Neural cell (in vitro differentiated cells): ENCODE measurements at regions not wholly inside any gene's neighbourhood (a gene's known extent, or its start where the extent isn't known, plus 50 kb on each side); places are given as distances from the start of the nearest gene placed in this dataset.

Experiments
- H2AFZ ChIP-seq: fragments of 200-600, 300-800 bp; sonication (generic), shearing (Covaris generic); 2 replicates; pipeline ENCODE4 v1.6.0; 2014; ENCODE audit warnings: low read depth, mild to moderate bottlenecking, antibody characterized with exemption, low read length, moderate library complexity
- H3F3A ChIP-seq: fragments of 200-600 bp; shearing (Covaris generic); 2 replicates; pipeline ENCODE4 v1.6.1; 2016; ENCODE audit warnings: mild to moderate bottlenecking, moderate library complexity, mixed read lengths, antibody characterized with exemption, low read length; ENCODE audit not compliant: insufficient read depth, poor library complexity, severe bottlenecking
- H3K27ac ChIP-seq: fragments of 200-600, 300-800 bp; sonication (generic), shearing (Covaris generic); 2 replicates; pipeline ENCODE4 v1.5.1; 2014; ENCODE audit warnings: mild to moderate bottlenecking, low read length, moderate library complexity
- H3K27me3 ChIP-seq: fragments of 300-800, 200-600 bp; sonication (generic), shearing (Covaris generic); 2 replicates; pipeline ENCODE4 v1.6.0; 2014; ENCODE audit warnings: mild to moderate bottlenecking, low read depth, low read length, moderate library complexity; ENCODE audit not compliant: insufficient read depth
- H3K36me3 ChIP-seq: fragments of 300-800, 200-600 bp; sonication (generic), shearing (Covaris generic); 2 replicates; pipeline ENCODE4 v1.5.1; 2014; ENCODE audit warnings: mild to moderate bottlenecking, antibody characterized with exemption, low read length, moderate library complexity; ENCODE audit not compliant: insufficient read depth
- H3K4me2 ChIP-seq: fragments of 300-800, 200-600 bp; sonication (generic), shearing (Covaris generic); 2 replicates; pipeline ENCODE4 v1.6.0; 2014; ENCODE audit warnings: mild to moderate bottlenecking, low read length
- H3K4me3 ChIP-seq: fragments of 300-800, 200-600 bp; sonication (generic), shearing (Covaris generic); 2 replicates; pipeline ENCODE4 v1.5.1; 2014; ENCODE audit warnings: mild to moderate bottlenecking, low read length, moderate library complexity
- H3K79me2 ChIP-seq: fragments of 200-600 bp; shearing (Covaris generic); replicated peaks from 2 replicates; pipeline ENCODE4 v1.6.0; 2014; ENCODE audit warnings: mild to moderate bottlenecking, low read length, moderate library complexity; ENCODE audit not compliant: insufficient read depth
- H3K9ac ChIP-seq: fragments of 300-800, 200-600 bp; sonication (generic), shearing (Covaris generic); 2 replicates; pipeline ENCODE4 v1.6.1; 2016; ENCODE audit warnings: mild to moderate bottlenecking, low read length, mixed read lengths
- H3K9me2 ChIP-seq: fragments of 200-600 bp; shearing (Covaris generic); 2 replicates; pipeline ENCODE4 v1.6.1; 2016; ENCODE audit warnings: mild to moderate bottlenecking, low read length, mixed read lengths; ENCODE audit not compliant: insufficient read depth
- H3K9me3 ChIP-seq: fragments of 200-600, 300-800 bp; sonication (generic), shearing (Covaris generic); 2 replicates; pipeline ENCODE4 v1.6.1; 2016; ENCODE audit warnings: mild to moderate bottlenecking, mixed run types, low read length, moderate library complexity, mixed read lengths
- H4K20me1 ChIP-seq: fragments of 200-600 bp; shearing (Covaris generic); 2 replicates; pipeline ENCODE4 v1.6.1; 2016; ENCODE audit warnings: mild to moderate bottlenecking, mixed run types; ENCODE audit not compliant: insufficient read depth
- EP300 ChIP-seq: fragments of 450-650 bp; conservative IDR thresholded peaks from 2 replicates; pipeline ENCODE4 v1.6.1; 2014; ENCODE audit warnings: antibody characterized with exemption, mild to moderate bottlenecking, moderate library complexity; ENCODE audit not compliant: poor library complexity, severe bottlenecking
- EZH2 ChIP-seq: fragments of 200-600, 300-800 bp; shearing (Covaris generic), sonication (generic); IDR thresholded peaks from 2 replicates; pipeline ENCODE4 v1.6.1; 2014; ENCODE audit warnings: antibody characterized with exemption, low read length, borderline replicate concordance, mild to moderate bottlenecking; ENCODE audit not compliant: insufficient read depth, poor library complexity, severe bottlenecking
- MXI1 ChIP-seq: fragments of 450-650 bp; conservative IDR thresholded peaks from 2 replicates; pipeline ENCODE4 v1.6.1; 2014; ENCODE audit warnings: antibody characterized with exemption, mild to moderate bottlenecking; ENCODE audit not compliant: poor library complexity, severe bottlenecking
- POLR2AphosphoS5 ChIP-seq: IDR thresholded peaks from 2 replicates; pipeline ENCODE4 v1.6.1; 2012
- RAD21 ChIP-seq: fragments of 450-650 bp; conservative IDR thresholded peaks from 2 replicates; pipeline ENCODE4 v1.6.1; 2014; ENCODE audit warnings: antibody characterized with exemption, mild to moderate bottlenecking, moderate library complexity
- SMC3 ChIP-seq: fragments of 450-650 bp; conservative IDR thresholded peaks from 2 replicates; pipeline ENCODE4 v1.6.1; 2014; ENCODE audit warnings: antibody characterized with exemption, mild to moderate bottlenecking, moderate library complexity; ENCODE audit not compliant: poor library complexity
- TAF1 ChIP-seq: IDR thresholded peaks from 2 replicates; pipeline ENCODE4 v1.6.1; 2012; ENCODE audit warnings: low read depth
- TF ChIP-seq, protein P1 (sequence below): IDR thresholded peaks from 2 replicates; pipeline ENCODE4 v1.6.1; 2012; ENCODE audit warnings: borderline replicate concordance
- TF ChIP-seq, protein P2 (sequence below): fragments of 450-650 bp; IDR thresholded peaks from 2 replicates; pipeline ENCODE4 v1.5.1; 2014; ENCODE audit warnings: antibody characterized with exemption, mild to moderate bottlenecking, moderate library complexity; ENCODE audit not compliant: poor library complexity, severe bottlenecking

DNA sequence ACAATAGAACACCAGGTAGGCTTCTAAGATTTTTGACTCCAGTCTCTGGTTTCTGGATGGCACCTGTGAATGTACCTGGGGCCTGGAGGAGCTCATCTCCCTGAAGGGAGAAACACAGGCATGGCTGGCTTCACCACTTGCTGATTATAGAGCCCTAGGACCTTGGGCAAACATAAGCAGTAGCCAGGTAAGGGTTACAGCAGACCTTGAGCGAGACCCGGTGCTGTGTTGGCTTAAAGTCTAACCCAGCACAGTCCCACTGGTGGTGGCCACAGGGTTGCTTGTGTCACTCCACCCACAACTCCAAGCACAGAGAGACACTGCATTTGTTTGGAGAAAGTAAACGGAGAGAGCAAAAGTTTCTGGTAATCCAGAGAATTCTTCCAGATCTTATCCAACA lies 104.7 kb upstream of the SPOPL start:
- Histone ChIP-seq H3K27ac (no peak overlapping the region), H4K20me1 (no peaks in the 10 kb centered on the region), H3F3A (no peaks in the 10 kb centered on the region), H3K4me2 (no peak overlapping the region), H2AFZ (no peak overlapping the region), H3K79me2 (no peaks in the 10 kb centered on the region), H3K36me3 (no peaks in the 10 kb centered on the region), H3K4me3 (no peak overlapping the region), H3K9ac (no peak overlapping the region), H3K9me2 (no peaks in the 10 kb centered on the region), H3K9me3 (no peaks in the 10 kb centered on the region), H3K27me3 (no peaks in the 10 kb centered on the region)
- TF ChIP-seq, protein P1, sequence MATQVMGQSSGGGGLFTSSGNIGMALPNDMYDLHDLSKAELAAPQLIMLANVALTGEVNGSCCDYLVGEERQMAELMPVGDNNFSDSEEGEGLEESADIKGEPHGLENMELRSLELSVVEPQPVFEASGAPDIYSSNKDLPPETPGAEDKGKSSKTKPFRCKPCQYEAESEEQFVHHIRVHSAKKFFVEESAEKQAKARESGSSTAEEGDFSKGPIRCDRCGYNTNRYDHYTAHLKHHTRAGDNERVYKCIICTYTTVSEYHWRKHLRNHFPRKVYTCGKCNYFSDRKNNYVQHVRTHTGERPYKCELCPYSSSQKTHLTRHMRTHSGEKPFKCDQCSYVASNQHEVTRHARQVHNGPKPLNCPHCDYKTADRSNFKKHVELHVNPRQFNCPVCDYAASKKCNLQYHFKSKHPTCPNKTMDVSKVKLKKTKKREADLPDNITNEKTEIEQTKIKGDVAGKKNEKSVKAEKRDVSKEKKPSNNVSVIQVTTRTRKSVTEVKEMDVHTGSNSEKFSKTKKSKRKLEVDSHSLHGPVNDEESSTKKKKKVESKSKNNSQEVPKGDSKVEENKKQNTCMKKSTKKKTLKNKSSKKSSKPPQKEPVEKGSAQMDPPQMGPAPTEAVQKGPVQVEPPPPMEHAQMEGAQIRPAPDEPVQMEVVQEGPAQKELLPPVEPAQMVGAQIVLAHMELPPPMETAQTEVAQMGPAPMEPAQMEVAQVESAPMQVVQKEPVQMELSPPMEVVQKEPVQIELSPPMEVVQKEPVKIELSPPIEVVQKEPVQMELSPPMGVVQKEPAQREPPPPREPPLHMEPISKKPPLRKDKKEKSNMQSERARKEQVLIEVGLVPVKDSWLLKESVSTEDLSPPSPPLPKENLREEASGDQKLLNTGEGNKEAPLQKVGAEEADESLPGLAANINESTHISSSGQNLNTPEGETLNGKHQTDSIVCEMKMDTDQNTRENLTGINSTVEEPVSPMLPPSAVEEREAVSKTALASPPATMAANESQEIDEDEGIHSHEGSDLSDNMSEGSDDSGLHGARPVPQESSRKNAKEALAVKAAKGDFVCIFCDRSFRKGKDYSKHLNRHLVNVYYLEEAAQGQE: no peak
- no peak for TF ChIP-seq RAD21
- TF ChIP-seq EZH2: no peak
- TF ChIP-seq EP300: no peak
- no peak for TF ChIP-seq TAF1
- TF ChIP-seq SMC3: no peak
- TF ChIP-seq POLR2AphosphoS5: no peak
- TF ChIP-seq MXI1: no peak

- H3F3A ChIP-seq: no peaks in the 10 kb centered on the region
- no peaks in the 10 kb centered on the region for H3K79me2 ChIP-seq
- H2AFZ ChIP-seq: no peak overlapping the region
- no peak overlapping the region for H3K4me3 ChIP-seq
- TF ChIP-seq, protein P2, sequence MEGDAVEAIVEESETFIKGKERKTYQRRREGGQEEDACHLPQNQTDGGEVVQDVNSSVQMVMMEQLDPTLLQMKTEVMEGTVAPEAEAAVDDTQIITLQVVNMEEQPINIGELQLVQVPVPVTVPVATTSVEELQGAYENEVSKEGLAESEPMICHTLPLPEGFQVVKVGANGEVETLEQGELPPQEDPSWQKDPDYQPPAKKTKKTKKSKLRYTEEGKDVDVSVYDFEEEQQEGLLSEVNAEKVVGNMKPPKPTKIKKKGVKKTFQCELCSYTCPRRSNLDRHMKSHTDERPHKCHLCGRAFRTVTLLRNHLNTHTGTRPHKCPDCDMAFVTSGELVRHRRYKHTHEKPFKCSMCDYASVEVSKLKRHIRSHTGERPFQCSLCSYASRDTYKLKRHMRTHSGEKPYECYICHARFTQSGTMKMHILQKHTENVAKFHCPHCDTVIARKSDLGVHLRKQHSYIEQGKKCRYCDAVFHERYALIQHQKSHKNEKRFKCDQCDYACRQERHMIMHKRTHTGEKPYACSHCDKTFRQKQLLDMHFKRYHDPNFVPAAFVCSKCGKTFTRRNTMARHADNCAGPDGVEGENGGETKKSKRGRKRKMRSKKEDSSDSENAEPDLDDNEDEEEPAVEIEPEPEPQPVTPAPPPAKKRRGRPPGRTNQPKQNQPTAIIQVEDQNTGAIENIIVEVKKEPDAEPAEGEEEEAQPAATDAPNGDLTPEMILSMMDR: no peak
- TF ChIP-seq RAD21: no peak
- no peak for TF ChIP-seq TAF1
- TF ChIP-seq EP300: no peak
- no peak overlapping the region for H3K27ac ChIP-seq
- no peaks in the 10 kb centered on the region for H4K20me1 ChIP-seq
- H3K36me3 ChIP-seq: no peaks in the 10 kb centered on the region
- H3K9me2 ChIP-seq: no peaks in the 10 kb centered on the region
- H3K4me2 ChIP-seq: no peak overlapping the region
- H3K9me3 ChIP-seq: no peaks in the 10 kb centered on the region
- no peaks in the 10 kb centered on the region for H3K27me3 ChIP-seq
- no peak overlapping the region for H3K9ac ChIP-seq
Measured at GRCh38 chr2:138403431-138403927, 98.1 kb upstream of the SPOPL start.

DNA sequence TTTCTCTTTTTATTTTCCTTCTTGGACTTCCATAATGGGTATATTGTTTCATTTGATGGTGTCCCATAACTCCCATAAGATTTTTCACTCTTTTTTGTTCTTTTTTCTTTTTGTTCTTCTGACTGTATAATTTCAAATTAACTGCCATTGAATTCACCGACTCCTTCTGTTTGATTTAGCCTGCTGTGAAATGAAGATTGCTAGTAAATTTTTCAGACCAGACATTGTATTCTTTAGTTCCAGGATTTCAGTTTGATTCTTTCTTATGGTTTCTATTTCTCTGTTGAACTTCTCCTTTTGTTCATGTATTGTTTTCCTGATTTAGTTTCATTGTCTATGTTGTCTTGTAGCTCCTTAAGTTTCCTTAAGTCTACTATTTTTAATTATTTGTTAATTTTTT lies 87.6 kb upstream of the SPOPL start:
- Histone ChIP-seq H3K9ac (no peak overlapping the region), H4K20me1 (no peaks in the 10 kb centered on the region), H3K27me3 (no peaks in the 10 kb centered on the region), H3F3A (no peaks in the 10 kb centered on the region), H3K9me3 (no peaks in the 10 kb centered on the region), H3K36me3 (no peaks in the 10 kb centered on the region), H3K27ac (no peak overlapping the region), H3K4me2 (no peak overlapping the region), H3K4me3 (no peak overlapping the region), H3K79me2 (no peaks in the 10 kb centered on the region), H3K9me2 (no peaks in the 10 kb centered on the region), H2AFZ (no peak overlapping the region)
- no peak for TF ChIP-seq TAF1
- no peak for TF ChIP-seq RAD21
